Left lung (tissue), 4 donors: ENCODE measurements at regions not wholly inside any gene's neighbourhood (a gene's known extent, or its start where the extent isn't known, plus 50 kb on each side); places are given as distances from the start of the nearest gene placed in this dataset.
"Not testable (repeated sequence)": the region's sequence is repeated elsewhere in the genome, so short reads cannot be mapped to it uniquely, and the experiment has no call there.

Experiments used
- ATAC-seq: fragments of 200-7000 bp; cut with Tn5 transposase; one replicate; pipeline ENCODE4 v1.9.1; 2020; ENCODE audit warnings: moderate library complexity
- DNase-seq, 4 donors: peaks; one replicate each; pipeline ENCODE4 v3.0.0-alpha.2; 2013 to 2020
- H3K27ac ChIP-seq, 2 donors: fragments of 200-600 bp; sonication (generic) in 1 of 2; one replicate each; pipeline versions ENCODE4 v1.5.0 to v1.8.0; 2020 to 2021
- H3K27me3 ChIP-seq, 2 donors: fragments of 200-600 bp; sonication (generic) in 1 of 2; one replicate each; pipeline versions ENCODE4 v1.5.0 to v1.8.0; 2020 to 2021
- H3K36me3 ChIP-seq, 2 donors: fragments of 200-600 bp; sonication (generic) in 1 of 2; one replicate each; pipeline versions ENCODE4 v1.5.0 to v1.8.0; 2020 to 2021
- H3K4me1 ChIP-seq, 2 donors: fragments of 200-600 bp; one replicate each; pipeline ENCODE4 v1.8.0; 2021
- H3K4me3 ChIP-seq, 2 donors: fragments of 200-600 bp; sonication (generic) in 1 of 2; one replicate each; pipeline versions ENCODE4 v1.5.0 to v1.8.0; 2020 to 2021; ENCODE audit warnings: mild to moderate bottlenecking in 1 of 2
- H3K9me3 ChIP-seq, 2 donors: fragments of 200-600 bp; sonication (generic) in 1 of 2; one replicate each; pipeline versions ENCODE4 v1.5.0 to v1.8.0; 2020 to 2021
- intact Hi-C, 2 donors: fragments of 100-400 bp; cut with DNase I; formaldehyde crosslinking; loops; one replicate each; pipeline versions ENCODE4 v1.11.2 to v1.14.2; 2022
- TF ChIP-seq, protein P1 (sequence below), 2 donors: fragments of 200-600 bp; sonication (generic) in 1 of 2; IDR thresholded peaks; one replicate each; pipeline versions ENCODE4 v1.5.0 to v1.8.0; 2021; ENCODE audit warnings: antibody characterized with exemption in 2 of 2
- donor health status: DM: no; HTN: yes; CAD: no.
- donor health status: DM: no; HTN: no; CAD: no.

DNA sequence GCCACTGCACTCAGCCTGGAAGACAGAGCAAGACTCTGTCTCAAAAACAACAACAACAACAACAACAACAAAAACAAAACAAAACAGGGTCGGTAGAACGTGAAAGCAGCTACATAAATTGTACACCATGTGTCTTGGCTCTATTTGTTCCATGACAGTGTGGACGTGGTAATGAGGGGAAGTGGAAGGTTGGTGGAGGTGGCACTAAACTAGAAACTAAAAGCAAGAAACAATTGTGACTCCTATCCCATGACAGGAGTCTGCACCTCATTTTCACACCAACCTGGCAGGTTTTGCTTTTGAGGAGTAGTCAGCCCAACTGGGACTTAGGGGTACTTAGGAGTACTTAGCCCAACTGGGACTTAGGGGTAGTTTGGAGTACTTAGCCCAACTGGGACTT, 62.5 kb upstream of the MRPS9 start:
- Histone ChIP-seq H3K27me3 (no peaks in the 10 kb centered on the region), H3K36me3 (no peaks in the 10 kb centered on the region), H3K27ac (no peak overlapping the region), H3K4me1 (no peaks in the 10 kb centered on the region), H3K9me3 (no peaks in the 10 kb centered on the region), H3K4me3 (no peak overlapping the region)
- ATAC-seq (no peak), DNase-seq (no peak)
- intact Hi-C loops, result no loop called here
- TF ChIP-seq, protein P1, sequence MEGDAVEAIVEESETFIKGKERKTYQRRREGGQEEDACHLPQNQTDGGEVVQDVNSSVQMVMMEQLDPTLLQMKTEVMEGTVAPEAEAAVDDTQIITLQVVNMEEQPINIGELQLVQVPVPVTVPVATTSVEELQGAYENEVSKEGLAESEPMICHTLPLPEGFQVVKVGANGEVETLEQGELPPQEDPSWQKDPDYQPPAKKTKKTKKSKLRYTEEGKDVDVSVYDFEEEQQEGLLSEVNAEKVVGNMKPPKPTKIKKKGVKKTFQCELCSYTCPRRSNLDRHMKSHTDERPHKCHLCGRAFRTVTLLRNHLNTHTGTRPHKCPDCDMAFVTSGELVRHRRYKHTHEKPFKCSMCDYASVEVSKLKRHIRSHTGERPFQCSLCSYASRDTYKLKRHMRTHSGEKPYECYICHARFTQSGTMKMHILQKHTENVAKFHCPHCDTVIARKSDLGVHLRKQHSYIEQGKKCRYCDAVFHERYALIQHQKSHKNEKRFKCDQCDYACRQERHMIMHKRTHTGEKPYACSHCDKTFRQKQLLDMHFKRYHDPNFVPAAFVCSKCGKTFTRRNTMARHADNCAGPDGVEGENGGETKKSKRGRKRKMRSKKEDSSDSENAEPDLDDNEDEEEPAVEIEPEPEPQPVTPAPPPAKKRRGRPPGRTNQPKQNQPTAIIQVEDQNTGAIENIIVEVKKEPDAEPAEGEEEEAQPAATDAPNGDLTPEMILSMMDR (IDR thresholded peaks at IDR 0.05), result no peak

DNA sequence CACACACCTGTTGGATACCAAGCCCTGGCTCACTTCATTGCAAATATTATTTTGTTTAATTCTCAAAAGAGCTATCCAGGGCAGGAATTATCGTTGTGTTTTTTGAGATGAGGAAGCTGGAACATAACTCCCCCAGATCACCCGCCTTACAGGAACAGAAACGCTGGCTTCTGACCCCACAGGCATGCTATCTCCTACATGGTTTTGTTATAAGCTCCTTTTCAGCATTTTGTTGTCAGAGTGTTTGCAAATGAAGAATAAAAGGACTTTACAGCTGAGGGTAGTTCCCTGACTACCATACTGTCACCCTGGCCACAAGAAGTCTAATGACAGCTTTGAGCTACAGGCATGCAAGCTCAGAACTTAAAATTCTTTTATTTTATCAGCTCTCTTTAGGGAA, 62.0 kb upstream of the MRPS9 start:
- intact Hi-C loops, result no loop called here
- Histone ChIP-seq H3K36me3 (no peaks in the 10 kb centered on the region), H3K4me3 (no peak overlapping the region), H3K27ac (no peak overlapping the region), H3K4me1 (no peaks in the 10 kb centered on the region), H3K27me3 (no peaks in the 10 kb centered on the region), H3K9me3 (no peaks in the 10 kb centered on the region)
- ATAC-seq, result no peak
- DNase-seq, result no peak
- TF ChIP-seq, protein P1 (IDR thresholded peaks at IDR 0.05), result no peak

- Histone ChIP-seq H3K27me3 (no peaks in the 10 kb centered on the region), H3K9me3 (no peaks in the 10 kb centered on the region), H3K27ac (no peak overlapping the region), H3K4me1 (no peaks in the 10 kb centered on the region), H3K36me3 (no peaks in the 10 kb centered on the region), H3K4me3 (no peak overlapping the region)
- DNase-seq, result no peak
- intact Hi-C loops, result no loop called here
- TF ChIP-seq, protein P1 (IDR thresholded peaks at IDR 0.05), result no peak
- no peak for ATAC-seq
Observed at GRCh38 chr2:104976603-104977120, 61.2 kb upstream of the MRPS9 start.

GRCh38 chr2:104977958-104978357, 59.9 kb upstream of the MRPS9 start:
- no peaks in the 10 kb centered on the region for H3K27me3 ChIP-seq

DNA sequence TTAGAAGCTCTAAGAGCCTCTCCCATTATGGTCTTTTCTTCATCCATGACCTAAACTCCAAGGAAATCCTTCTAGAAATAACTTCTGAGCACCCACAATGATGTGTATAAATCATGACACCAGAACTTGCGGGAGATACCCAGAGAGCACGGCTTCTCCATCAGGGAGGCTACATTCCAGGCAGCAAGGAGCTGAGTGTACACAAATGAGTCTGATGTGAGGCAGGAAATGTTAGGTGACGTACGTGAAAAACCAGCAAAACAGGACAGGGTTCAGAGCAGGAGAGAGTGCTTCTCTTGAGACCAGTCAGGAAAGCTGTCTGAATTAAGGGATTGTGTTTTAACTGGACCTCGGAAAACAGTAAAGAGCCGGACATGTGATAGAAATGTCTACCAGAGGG, 58.1 kb upstream of the MRPS9 start:
- H3K36me3 ChIP-seq, H3K9me3 ChIP-seq, H3K4me3 ChIP-seq, H3K4me1 ChIP-seq, ATAC-seq, H3K27ac ChIP-seq, intact Hi-C loops, H3K27me3 ChIP-seq: not testable (repeated sequence)
- DNase-seq, result peak in 1 of 4 donors; percentile 16

More at GRCh38 chr2:104977958-104978357, 59.9 kb upstream of the MRPS9 start:
- Histone ChIP-seq H3K4me3 (no peak overlapping the region), H3K36me3 (no peaks in the 10 kb centered on the region), H3K27ac (no peak overlapping the region), H3K9me3 (no peaks in the 10 kb centered on the region), H3K4me1 (no peaks in the 10 kb centered on the region)
- TF ChIP-seq, protein P1 (IDR thresholded peaks at IDR 0.05), result no peak
- DNase-seq, result no peak
- ATAC-seq, result no peak
- intact Hi-C loops, result no loop called here

DNA sequence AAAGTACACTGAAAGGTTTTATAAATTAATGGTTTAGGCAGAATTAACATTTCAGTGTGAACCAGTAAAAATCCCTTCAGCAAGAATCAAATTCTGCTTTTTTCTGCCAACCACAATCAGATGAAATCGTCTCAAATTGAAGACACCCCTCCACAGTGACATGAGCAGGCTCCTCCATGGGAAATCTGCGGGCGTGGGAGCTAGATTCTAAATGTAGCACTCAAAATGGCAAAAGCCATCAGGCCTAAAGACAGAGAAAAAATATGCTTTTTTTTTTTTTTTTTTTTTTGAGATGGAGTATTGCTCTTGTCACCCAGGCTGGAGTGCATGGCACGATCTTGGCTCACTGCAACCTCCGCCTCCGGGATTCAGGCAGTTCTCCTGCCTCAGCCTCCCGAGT, 55.8 kb upstream of the MRPS9 start:
- Histone ChIP-seq H3K4me3 (no peak overlapping the region), H3K27ac (no peak overlapping the region), H3K9me3 (peaks cover 0 to 3% of the 10 kb centered on the region in 2 donors), H3K36me3 (no peaks in the 10 kb centered on the region), H3K4me1 (no peaks in the 10 kb centered on the region), H3K27me3 (no peaks in the 10 kb centered on the region)
- DNase-seq, result no peak
- intact Hi-C loops, result no loop called here
- ATAC-seq, result no peak
- TF ChIP-seq, protein P1 (IDR thresholded peaks at IDR 0.05), result no peak
